ENCODE measurements at regions not wholly inside any gene's neighbourhood (a gene's known extent, or its start where the extent isn't known, plus 50 kb on each side); places are given as distances from the start of the nearest gene placed in this dataset.

- intact Hi-C loops (cut with DNase I; ENCODE audit: low total_unique reads), result no loop called here
- no peaks in the 10 kb centered on the region for H3K27me3 ChIP-seq
- no peak for TF ChIP-seq POLR2A (IDR thresholded peaks at IDR 0.05)
- TF ChIP-seq, protein P1, sequence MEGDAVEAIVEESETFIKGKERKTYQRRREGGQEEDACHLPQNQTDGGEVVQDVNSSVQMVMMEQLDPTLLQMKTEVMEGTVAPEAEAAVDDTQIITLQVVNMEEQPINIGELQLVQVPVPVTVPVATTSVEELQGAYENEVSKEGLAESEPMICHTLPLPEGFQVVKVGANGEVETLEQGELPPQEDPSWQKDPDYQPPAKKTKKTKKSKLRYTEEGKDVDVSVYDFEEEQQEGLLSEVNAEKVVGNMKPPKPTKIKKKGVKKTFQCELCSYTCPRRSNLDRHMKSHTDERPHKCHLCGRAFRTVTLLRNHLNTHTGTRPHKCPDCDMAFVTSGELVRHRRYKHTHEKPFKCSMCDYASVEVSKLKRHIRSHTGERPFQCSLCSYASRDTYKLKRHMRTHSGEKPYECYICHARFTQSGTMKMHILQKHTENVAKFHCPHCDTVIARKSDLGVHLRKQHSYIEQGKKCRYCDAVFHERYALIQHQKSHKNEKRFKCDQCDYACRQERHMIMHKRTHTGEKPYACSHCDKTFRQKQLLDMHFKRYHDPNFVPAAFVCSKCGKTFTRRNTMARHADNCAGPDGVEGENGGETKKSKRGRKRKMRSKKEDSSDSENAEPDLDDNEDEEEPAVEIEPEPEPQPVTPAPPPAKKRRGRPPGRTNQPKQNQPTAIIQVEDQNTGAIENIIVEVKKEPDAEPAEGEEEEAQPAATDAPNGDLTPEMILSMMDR (IDR thresholded peaks at IDR 0.05), result no peak
Measured at GRCh38 chr9:111186021-111186530, 143.9 kb downstream of the OR2K2 start.

GRCh38 chr9:111180811-111181210, 142.5 kb upstream of the LPAR1 start:
- TF ChIP-seq POLR2A (IDR thresholded peaks at IDR 0.05), result no peak
- TF ChIP-seq, protein P1 (IDR thresholded peaks at IDR 0.05), result no peak
- intact Hi-C loops (cut with DNase I; ENCODE audit: low total_unique reads), result no loop called here
- Histone ChIP-seq H3K36me3 (no peaks in the 10 kb centered on the region), H3K4me1 (no peaks in the 10 kb centered on the region), H3K4me3 (no peak overlapping the region), H3K27me3 (no peaks in the 10 kb centered on the region), H3K27ac (no peak overlapping the region), H3K9me3 (no peaks in the 10 kb centered on the region)
- DNase-seq, result no peak

More at GRCh38 chr9:111186021-111186530, 143.9 kb downstream of the OR2K2 start:
- H3K4me3 ChIP-seq, result no peak overlapping the region
- H3K4me1 ChIP-seq, result no peaks in the 10 kb centered on the region
- no peak for DNase-seq
- no peak overlapping the region for H3K27ac ChIP-seq
- no peaks in the 10 kb centered on the region for H3K36me3 ChIP-seq
- no peaks in the 10 kb centered on the region for H3K9me3 ChIP-seq

GRCh38 chr9:111179577-111179976, 141.3 kb upstream of the LPAR1 start:
- no peaks in the 10 kb centered on the region for H3K27me3 ChIP-seq
- TF ChIP-seq POLR2A (IDR thresholded peaks at IDR 0.05), result no peak
- TF ChIP-seq, protein P1 (IDR thresholded peaks at IDR 0.05), result no peak
- no peaks in the 10 kb centered on the region for H3K4me1 ChIP-seq
- no peak overlapping the region for H3K27ac ChIP-seq
- no peak for DNase-seq
- intact Hi-C loops (cut with DNase I; ENCODE audit: low total_unique reads), result no loop called here
- H3K4me3 ChIP-seq, result no peak overlapping the region
- no peaks in the 10 kb centered on the region for H3K36me3 ChIP-seq
- H3K9me3 ChIP-seq, result no peaks in the 10 kb centered on the region

DNA sequence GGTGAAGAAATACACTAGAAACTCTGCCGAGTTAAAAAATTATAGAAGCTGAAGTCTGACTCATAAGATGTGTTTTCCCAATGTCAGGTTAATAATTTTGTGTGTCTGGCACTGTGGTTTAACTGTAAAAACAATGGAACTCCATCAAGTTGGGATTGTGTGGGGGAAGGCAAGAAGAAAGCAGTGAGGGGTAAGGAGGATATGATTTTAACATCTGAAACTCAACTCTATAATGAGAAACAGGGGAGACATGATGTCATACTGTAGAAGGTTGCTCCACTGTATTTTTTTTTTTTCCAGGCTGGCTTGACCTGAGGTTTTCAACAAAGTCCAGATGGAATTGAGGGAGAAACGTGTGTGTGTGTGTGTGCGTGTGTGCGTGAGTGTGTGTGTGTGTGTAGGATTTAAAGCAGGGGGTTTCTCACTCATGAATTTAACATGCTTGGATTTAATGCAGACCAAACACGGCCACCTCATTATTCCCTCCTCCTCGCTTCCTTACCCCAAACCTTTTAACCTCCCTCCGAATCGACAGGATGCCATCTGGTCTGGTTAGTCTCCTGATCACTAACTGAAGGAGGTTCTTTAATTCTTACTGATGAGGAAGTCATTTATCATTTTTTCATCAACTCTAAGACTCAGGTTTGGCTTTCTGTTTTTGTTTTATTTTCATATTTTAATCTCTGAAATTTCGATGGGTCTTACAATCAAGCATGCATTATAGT, 140.2 kb upstream of the LPAR1 start:
- TF ChIP-seq POLR2A (IDR thresholded peaks at IDR 0.05), result no peak
- TF ChIP-seq, protein P1 (IDR thresholded peaks at IDR 0.05), result no peak
- intact Hi-C loops (cut with DNase I; ENCODE audit: low total_unique reads), result no loop called here
- Histone ChIP-seq H3K4me1 (no peaks in the 10 kb centered on the region), H3K27me3 (no peaks in the 10 kb centered on the region), H3K9me3 (no peaks in the 10 kb centered on the region), H3K4me3 (no peak overlapping the region), H3K36me3 (no peaks in the 10 kb centered on the region), H3K27ac (no peak overlapping the region)
- DNase-seq, result no peak

DNA sequence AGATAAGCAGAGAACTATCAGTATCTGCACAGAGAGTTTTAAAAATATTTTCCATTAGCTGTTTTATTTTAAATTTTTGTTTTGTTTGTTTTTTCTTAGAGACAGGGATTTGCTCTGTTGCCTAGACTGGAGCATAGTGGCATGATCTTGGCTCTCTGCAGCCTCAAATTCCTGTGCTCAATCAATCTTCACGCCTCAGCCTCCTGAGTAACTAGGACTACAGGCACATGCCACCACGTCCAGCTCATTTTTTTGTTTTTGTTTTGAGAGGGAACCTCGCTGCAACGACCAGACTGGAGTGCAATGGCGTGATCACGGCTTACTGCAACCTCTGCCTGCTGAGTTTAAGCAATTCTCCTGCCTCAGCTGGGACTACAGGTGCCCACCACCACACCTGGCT, 138.2 kb upstream of the LPAR1 start:
- H3K27ac ChIP-seq, result no peak overlapping the region
- no peaks in the 10 kb centered on the region for H3K9me3 ChIP-seq
- TF ChIP-seq, protein P1 (IDR thresholded peaks at IDR 0.05), result no peak
- no peak for TF ChIP-seq POLR2A (IDR thresholded peaks at IDR 0.05)
- no peaks in the 10 kb centered on the region for H3K4me1 ChIP-seq
- no peak for DNase-seq
- H3K36me3 ChIP-seq, result no peaks in the 10 kb centered on the region
- H3K27me3 ChIP-seq, result no peaks in the 10 kb centered on the region
- H3K4me3 ChIP-seq, result no peak overlapping the region
- intact Hi-C loops (cut with DNase I; ENCODE audit: low total_unique reads), result no loop called here

Data from uterus (tissue), 3 donors.